KOPT-K1 (cell line): ENCODE measurements at regions not wholly inside any gene's neighbourhood (a gene's known extent, or its start where the extent isn't known, plus 50 kb on each side); places are given as distances from the start of the nearest gene placed in this dataset.

ENCODE experiments used
- H3K27ac ChIP-seq: fragments of 200-600 bp; sonication (generic); 2 replicates; pipeline ENCODE4 v1.5.1; 2016; ENCODE audit warnings: antibody characterized with exemption, mild to moderate bottlenecking, low read depth, low read length; ENCODE audit not compliant: poor library complexity, severe bottlenecking
- H3K36me3 ChIP-seq: fragments of 200-600 bp; sonication (generic); 2 replicates; pipeline ENCODE4 v1.5.1; 2017; ENCODE audit warnings: antibody characterized with exemption, mild to moderate bottlenecking, low read length, moderate library complexity; ENCODE audit not compliant: insufficient read depth
- H3K9me3 ChIP-seq: fragments of 200-600 bp; sonication (generic); 2 replicates; pipeline ENCODE4 v1.5.1; 2017; ENCODE audit warnings: antibody characterized with exemption, low read length, mild to moderate bottlenecking; ENCODE audit not compliant: insufficient read depth, poor library complexity, severe bottlenecking

DNA sequence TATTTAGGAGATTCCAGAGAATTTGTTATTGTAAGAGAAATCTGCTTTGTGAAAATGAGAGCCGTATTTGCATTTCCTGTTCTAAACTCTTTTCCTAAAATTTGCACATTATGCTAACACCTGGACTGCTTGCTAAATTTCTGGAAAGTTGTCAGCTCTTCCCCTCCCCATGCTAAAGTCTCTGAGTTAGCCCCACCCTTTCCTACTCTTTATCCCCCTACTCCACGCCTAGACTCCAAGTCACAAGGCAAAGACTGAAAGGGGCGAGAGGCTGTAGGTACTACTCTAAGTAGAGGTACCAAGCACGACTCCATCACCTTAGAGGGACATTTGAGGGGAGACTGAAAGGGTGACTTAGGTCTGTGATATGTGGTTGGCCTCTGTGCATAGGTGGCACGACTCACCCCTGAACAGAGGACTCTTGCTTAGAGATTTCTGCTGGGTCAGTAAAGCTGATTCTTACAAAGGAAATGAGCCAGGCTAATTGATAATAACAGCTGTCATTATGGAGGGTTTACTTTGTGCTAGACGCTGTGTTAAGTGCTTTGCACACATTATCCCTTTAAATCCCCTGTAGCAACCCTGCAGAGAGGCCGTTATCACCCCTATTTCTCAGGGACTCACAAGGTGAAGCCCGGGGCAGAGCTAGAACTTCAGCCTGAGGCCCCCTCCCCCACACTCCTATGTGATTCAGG, 373.5 kb downstream of the EN1 start:
- Histone ChIP-seq H3K36me3 (no peaks in the 10 kb centered on the region), H3K9me3 (no peaks in the 10 kb centered on the region), H3K27ac (no peak overlapping the region)

DNA sequence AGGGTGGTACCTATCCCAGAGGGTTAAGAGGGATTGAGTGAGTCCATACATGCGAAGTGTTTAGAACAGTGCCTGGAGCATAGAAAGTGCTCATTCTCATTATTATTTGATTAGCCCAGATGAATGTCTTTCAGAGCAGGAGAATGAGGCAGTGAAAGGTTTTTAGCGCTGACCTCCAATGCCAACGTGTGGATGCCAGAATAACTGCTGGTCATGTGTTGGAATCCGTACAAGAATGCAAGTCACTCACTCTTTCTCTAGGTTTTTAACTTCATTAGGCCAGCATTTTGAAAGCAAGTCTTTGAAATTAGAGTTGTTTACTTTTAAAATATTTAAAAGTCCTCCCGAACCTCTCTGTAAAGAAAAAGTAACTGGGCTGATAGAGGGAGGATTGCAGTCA, 374.2 kb downstream of the EN1 start:
- Histone ChIP-seq H3K27ac (no peak overlapping the region), H3K36me3 (no peaks in the 10 kb centered on the region), H3K9me3 (no peaks in the 10 kb centered on the region)

GRCh38 chr2:118470297-118470696, 377.2 kb downstream of the EN1 start:
- Histone ChIP-seq H3K27ac (no peak overlapping the region), H3K9me3 (no peaks in the 10 kb centered on the region), H3K36me3 (no peaks in the 10 kb centered on the region)

- Histone ChIP-seq H3K9me3 (no peaks in the 10 kb centered on the region), H3K36me3 (no peaks in the 10 kb centered on the region), H3K27ac (no peak overlapping the region)
Observed at GRCh38 chr2:118469103-118469502, 378.3 kb downstream of the EN1 start.

- Histone ChIP-seq H3K27ac (no peak overlapping the region), H3K36me3 (no peaks in the 10 kb centered on the region), H3K9me3 (no peaks in the 10 kb centered on the region)
Observed at GRCh38 chr2:118464546-118465265, 376.4 kb downstream of the INSIG2 start.

- Histone ChIP-seq H3K27ac (no peak overlapping the region), H3K36me3 (no peaks in the 10 kb centered on the region), H3K9me3 (no peaks in the 10 kb centered on the region)
Observed at GRCh38 chr2:118464046-118464445, 375.8 kb downstream of the INSIG2 start.

DNA sequence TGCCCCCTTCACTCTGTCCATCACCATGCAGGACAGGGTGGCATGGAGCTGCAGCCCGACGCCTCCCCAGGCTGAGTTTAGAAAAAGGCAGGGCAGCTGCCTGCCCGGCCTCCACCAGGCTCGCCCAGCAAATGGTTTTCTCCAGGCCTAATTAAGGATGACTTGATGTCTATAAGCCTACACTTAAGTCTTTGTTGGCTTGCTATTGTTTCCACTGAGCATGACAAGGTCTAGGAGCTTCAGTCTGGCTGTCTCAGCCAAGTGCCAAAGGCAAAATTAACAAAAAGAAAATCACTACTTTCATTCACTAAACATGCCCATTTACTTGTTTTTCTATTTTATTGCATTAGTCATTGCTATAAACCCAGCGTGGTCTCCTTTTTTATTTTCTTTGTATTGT, 372.2 kb downstream of the INSIG2 start:
- H3K36me3 ChIP-seq = no peaks in the 10 kb centered on the region
- H3K9me3 ChIP-seq = no peaks in the 10 kb centered on the region
- no peak overlapping the region for H3K27ac ChIP-seq

DNA sequence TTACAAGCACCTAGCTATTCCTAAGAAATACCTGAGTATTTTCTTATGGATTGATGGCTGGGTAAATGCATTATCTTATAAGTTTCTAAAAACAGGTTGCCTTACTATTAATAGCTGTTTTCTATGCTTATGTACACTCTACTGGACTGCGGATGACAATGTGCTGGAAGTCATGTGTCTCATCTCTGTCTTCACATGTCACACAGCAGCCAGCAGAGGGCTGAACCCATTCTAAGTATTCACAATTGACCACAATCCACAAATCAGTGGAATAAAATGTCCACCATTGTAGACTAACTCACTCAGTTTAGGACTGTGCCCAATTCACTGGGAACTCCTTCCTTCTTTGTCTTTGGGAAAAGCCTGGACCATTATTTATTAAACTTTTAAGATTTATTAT, 371.2 kb downstream of the INSIG2 start:
- no peaks in the 10 kb centered on the region for H3K36me3 ChIP-seq

DNA sequence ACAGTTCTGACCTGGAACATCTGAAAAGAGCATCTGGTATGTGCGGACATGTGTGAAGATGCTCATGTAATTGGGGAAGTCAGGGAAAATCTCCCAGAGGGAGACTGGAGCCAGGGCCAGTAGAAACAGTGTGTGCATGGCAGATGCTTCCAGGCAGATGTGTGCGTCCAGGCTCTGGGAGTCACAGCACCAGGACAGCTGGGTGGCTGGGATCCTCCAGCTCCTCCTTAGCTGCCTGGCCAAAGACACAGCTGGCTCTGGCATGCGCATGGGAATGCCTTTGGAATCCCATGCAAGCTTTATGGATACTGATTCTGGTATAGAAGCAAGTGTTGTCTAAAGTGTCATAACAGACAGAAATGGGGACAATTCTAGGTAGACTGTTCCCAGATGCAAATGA, 369.7 kb downstream of the INSIG2 start:
- Histone ChIP-seq H3K36me3 (no peaks in the 10 kb centered on the region), H3K9me3 (no peaks in the 10 kb centered on the region), H3K27ac (no peak overlapping the region)

More for the DNA sequence above, 371.2 kb downstream of the INSIG2 start:
- no peak overlapping the region for H3K27ac ChIP-seq
- no peaks in the 10 kb centered on the region for H3K9me3 ChIP-seq

GRCh38 chr2:118449401-118449800, 361.1 kb downstream of the INSIG2 start:
- H3K27ac ChIP-seq = no peak overlapping the region
- no peaks in the 10 kb centered on the region for H3K36me3 ChIP-seq
- no peaks in the 10 kb centered on the region for H3K9me3 ChIP-seq

GRCh38 chr2:118443596-118443995, 355.3 kb downstream of the INSIG2 start:
- Histone ChIP-seq H3K36me3 (no peaks in the 10 kb centered on the region), H3K27ac (no peak overlapping the region), H3K9me3 (no peaks in the 10 kb centered on the region)

DNA sequence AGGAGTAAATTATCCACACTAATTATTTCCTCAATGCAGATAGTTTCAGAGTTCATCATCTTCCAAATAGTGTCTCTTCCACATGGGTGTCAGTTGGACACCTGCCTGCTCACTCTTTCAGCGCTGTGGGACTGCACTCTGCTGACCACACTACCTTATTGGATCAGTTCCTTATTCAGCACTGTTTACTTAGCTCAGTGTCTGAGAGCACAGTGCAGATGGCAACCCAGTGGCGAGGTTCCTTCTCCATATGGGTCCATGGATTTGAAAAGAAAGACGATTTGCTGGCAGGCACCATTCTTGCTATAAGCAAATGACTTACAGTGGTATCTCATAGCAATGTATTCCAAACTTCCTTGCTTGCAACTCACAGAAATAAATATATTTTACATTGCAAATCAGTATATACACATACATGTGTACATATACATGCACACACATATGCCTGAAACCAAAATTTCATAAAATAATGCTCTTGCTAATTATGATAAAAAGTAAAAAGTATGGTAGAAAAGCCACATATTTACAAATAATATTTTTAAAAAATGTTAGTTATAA, 354.8 kb downstream of the INSIG2 start:
- H3K9me3 ChIP-seq = no peaks in the 10 kb centered on the region
- H3K36me3 ChIP-seq = no peaks in the 10 kb centered on the region
- H3K27ac ChIP-seq = no peak overlapping the region

DNA sequence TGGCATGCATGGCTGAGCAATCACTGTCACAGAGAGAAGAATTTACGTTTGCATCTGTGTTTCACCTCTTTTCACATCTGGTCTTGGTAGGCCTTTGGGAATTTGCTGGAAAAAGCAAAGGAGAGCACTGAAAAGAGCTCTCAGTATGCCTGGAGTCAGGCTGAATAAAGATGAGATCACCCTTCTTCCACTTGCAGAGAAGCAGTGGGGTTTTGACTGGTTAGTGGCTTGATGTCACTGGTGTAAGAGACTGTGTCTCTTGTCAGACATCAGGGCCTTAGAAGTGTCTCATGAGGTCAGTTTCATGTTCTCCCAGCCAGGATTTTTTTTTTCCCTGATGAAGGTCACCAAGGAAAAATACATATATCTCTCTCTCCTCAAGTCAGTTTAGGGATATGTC, 353.8 kb downstream of the INSIG2 start:
- no peak overlapping the region for H3K27ac ChIP-seq
- H3K9me3 ChIP-seq = no peaks in the 10 kb centered on the region
- no peaks in the 10 kb centered on the region for H3K36me3 ChIP-seq

DNA sequence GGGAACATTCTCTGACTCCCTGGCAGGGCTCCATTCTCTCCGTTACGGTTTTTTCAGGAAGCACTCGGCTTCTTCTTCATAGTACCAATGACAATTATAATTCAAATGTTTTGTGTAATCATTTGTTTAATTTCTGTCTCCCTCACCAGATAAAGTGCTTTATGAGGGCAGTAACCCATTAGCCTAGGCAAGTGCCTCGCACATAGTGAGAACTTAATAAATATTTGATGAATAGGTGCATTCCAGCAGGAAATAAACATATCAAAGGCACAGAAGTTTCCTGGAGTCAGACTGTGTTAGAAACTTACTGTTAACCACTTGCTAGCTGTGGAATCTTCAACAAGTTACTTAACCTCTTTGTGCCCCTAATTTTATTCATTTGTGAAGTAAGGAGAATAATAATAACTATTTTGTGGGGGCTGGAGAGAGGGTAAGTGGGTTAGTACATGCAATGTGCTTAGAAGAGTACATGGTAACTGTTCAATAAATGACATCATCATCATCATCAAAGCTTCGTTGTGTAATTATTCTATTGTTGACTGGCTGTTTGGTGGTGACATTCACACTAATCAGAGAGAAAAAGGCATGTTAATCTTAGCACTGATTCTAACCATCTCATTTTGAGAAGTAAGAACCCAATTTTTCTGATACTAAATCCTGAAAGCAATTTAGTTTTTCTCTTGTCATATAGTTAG, 352.3 kb downstream of the INSIG2 start:
- Histone ChIP-seq H3K9me3 (no peaks in the 10 kb centered on the region), H3K27ac (no peak overlapping the region), H3K36me3 (no peaks in the 10 kb centered on the region)

DNA sequence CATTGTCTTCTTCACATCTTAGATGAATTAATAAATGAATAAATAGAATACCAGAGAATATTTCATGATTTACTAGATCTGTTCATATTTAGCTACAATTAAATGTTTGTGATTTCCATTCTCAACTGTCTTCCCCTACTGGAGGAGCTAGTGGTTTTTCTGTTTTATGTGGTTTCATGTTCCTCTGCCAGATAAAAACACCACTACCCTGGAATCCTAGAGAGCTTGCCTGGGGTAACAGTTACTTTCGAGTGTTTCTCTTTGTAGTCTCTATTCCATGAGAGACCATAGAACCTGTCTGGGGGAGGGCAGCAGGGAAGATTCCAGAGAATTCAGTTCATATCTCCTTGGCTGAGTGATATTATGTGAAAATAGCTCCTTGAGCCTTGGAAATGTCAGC, 349.2 kb downstream of the INSIG2 start:
- H3K9me3 ChIP-seq = no peaks in the 10 kb centered on the region
- no peak overlapping the region for H3K27ac ChIP-seq
- H3K36me3 ChIP-seq = no peaks in the 10 kb centered on the region
